Right cardiac atrium (tissue), 5 donors: ENCODE measurements at regions not wholly inside any gene's neighbourhood (a gene's known extent, or its start where the extent isn't known, plus 50 kb on each side); places are given as distances from the start of the nearest gene placed in this dataset.

Experiments used
- ATAC-seq, 2 donors: fragments of 200-7000 bp; cut with Tn5 transposase; one replicate each; pipeline versions ENCODE4 v1.8.0 to v1.9.1; 2020; ENCODE audit warnings: moderate library complexity in 2 of 2, mild to moderate bottlenecking in 1 of 2
- DNase-seq, 3 donors: peaks; one replicate each; pipeline ENCODE4 v3.0.0-alpha.2; 2020
- H3K27ac ChIP-seq: one replicate; pipeline ENCODE4 v1.5.1; 2013; ENCODE audit warnings: mild to moderate bottlenecking, low read length, control low read depth, moderate library complexity
- H3K27me3 ChIP-seq: one replicate; pipeline ENCODE4 v1.6.1; 2013; ENCODE audit not compliant: control insufficient read depth, insufficient read depth
- H3K4me1 ChIP-seq: one replicate; pipeline ENCODE4 v1.6.1; 2013; ENCODE audit warnings: low read length; ENCODE audit not compliant: control insufficient read depth, insufficient read depth
- H3K4me3 ChIP-seq: one replicate; pipeline ENCODE4 v1.5.1; 2013; ENCODE audit warnings: low read length, control low read depth
- H3K9me3 ChIP-seq: one replicate; pipeline ENCODE4 v1.6.1; 2013; ENCODE audit warnings: low read length; ENCODE audit not compliant: control insufficient read depth
- WGBS: extraction: QIAGEN DNeasy Blood & Tissue Kit; methylation state at CpG from one replicate; pipeline ENCODE4 v1.1.7; 2013; 5-methylcytosine and 5-hydroxymethylcytosine counted together
- intact Hi-C, 4 donors: fragments of 100-400 bp; cut with DNase I; formaldehyde crosslinking; loops; one replicate each; pipeline versions ENCODE4 v1.11.0 to v1.14.0; 2022 to 2023
- donor health status: healthy with polysubstance abuse.
- donor health status: DM: no; HTN: yes; CAD: no.
- donor health status: DM: no; HTN: no; CAD: no.
- donor health status: DM: no; HTN: yes; CAD: no; lungs with severe emphysema.
- donor health status: DM: yes; HTN: yes; CAD: no.

DNA sequence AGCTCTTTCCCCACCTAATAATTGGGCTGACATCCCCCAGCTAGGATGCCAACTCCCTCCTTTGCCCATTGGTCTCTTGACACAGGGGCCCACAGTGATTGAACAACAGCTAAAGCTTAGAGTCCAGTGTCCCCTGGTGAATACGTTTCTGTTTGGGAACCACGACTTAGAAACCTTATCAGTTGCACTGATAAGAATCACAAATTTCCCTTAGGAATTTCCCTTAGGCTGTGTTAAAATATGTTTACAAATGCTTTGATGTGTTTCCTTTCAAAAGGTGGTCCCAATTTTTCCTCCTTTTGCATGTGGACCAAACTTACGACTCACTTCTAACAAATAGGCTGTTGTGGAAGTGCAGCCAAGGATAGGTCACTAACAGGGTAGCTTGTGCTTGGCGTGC, 126.0 kb upstream of the INHBA start:
- WGBS = 60% methylated on average over 4 of the region's 4 CpGs
- no peaks in the 10 kb centered on the region for H3K9me3 ChIP-seq
- no peaks in the 10 kb centered on the region for H3K27me3 ChIP-seq
- DNase-seq = no peak
- no peak overlapping the region for H3K4me3 ChIP-seq
- no peaks in the 10 kb centered on the region for H3K4me1 ChIP-seq
- intact Hi-C loops = no loop called here
- ATAC-seq = no peak
- no peak overlapping the region for H3K27ac ChIP-seq

DNA sequence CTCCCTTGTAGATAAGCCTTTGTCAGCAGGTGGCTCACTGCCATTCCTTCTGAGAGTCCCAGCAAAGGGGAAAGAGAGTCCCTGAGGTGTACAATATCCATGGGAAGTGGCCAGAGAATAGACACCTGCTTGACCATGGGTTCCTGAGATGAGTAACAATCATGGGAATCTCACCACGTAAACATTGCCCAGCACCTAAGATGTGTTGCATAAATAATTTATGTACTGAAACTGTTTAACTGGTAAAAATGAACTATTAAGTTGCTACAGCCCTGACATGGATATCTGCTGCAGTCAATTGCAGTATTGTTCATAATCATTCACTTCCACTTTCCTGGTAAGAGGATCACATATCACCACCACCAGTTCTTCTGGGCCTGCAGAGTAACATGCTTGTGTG, 123.8 kb upstream of the INHBA start:
- Histone ChIP-seq H3K27me3 (no peaks in the 10 kb centered on the region), H3K27ac (no peak overlapping the region), H3K4me3 (no peak overlapping the region), H3K9me3 (no peaks in the 10 kb centered on the region), H3K4me1 (no peaks in the 10 kb centered on the region)
- intact Hi-C loops = no loop called here
- 93% methylated on average over 1 of the region's 1 CpG for WGBS
- no peak for ATAC-seq
- no peak for DNase-seq

GRCh38 chr7:41825927-41826480, 123.1 kb upstream of the INHBA start:
- no peak for ATAC-seq
- Histone ChIP-seq H3K4me1 (no peaks in the 10 kb centered on the region), H3K4me3 (no peak overlapping the region), H3K27me3 (no peaks in the 10 kb centered on the region), H3K9me3 (no peaks in the 10 kb centered on the region), H3K27ac (no peak overlapping the region)
- no peak for DNase-seq
- WGBS = 33% methylated on average over 4 of the region's 4 CpGs
- intact Hi-C loops = no loop called here

DNA sequence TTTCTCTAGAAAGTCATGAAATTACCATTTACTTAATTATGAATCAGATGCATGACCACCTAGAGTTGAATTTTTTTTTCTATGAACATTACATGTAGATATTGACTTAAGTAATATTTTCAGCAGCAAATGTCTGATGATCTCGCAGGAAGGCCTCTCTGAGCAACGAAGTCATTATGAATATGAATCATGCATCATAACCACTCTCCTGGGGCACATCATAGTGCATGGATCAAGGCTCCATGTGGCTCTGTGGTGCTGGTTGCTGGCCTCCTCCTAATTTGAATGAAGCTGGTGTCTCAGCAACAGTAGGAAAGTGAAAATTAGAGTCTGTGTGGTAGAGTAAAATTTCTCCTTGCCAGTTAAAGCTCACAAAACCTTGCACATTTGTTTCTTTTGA, 121.4 kb upstream of the INHBA start:
- H3K27me3 ChIP-seq = no peaks in the 10 kb centered on the region
- no peak overlapping the region for H3K27ac ChIP-seq
- H3K4me3 ChIP-seq = no peak overlapping the region
- no peaks in the 10 kb centered on the region for H3K9me3 ChIP-seq
- intact Hi-C loops = no loop called here
- ATAC-seq (no peak), DNase-seq (no peak)
- H3K4me1 ChIP-seq = no peaks in the 10 kb centered on the region
- WGBS = 52% methylated on average over 2 of the region's 2 CpGs

DNA sequence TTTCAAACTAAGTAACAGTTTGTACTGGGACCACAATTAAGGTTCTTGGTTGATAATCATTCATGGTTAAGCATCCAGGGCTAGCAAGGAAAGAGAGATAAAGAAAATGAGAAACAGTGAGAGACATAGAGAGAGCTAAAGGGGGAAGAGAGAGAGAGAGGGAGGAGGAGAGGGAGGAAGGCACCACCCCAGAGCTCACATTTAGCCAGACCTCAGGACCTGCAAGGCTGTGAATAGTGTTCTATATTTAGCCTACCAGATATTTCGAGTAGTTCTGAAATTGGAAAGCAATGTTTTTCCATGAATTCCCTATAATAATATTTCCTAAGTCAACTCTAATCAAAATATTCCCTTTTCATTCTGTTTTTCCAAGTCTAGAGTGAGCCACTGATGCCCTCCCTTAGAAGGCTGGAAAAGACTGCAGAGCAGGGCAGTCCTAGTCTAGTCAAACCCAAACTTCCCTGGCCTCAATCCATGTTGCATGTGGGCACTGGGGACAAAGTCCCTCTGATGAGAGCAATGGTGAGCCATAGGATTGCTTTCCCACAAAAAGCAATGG, 119.4 kb upstream of the INHBA start:
- 10% methylated on average over 1 of the region's 1 CpG for WGBS
- Histone ChIP-seq H3K27me3 (no peaks in the 10 kb centered on the region), H3K4me3 (no peak overlapping the region), H3K27ac (no peak overlapping the region), H3K9me3 (no peaks in the 10 kb centered on the region), H3K4me1 (no peaks in the 10 kb centered on the region)
- intact Hi-C loops = no loop called here
- DNase-seq (no peak), ATAC-seq (no peak)

GRCh38 chr7:41821521-41822213, 118.8 kb upstream of the INHBA start:
- ATAC-seq (no peak), DNase-seq (no peak)
- 61% methylated on average over 3 of the region's 3 CpGs for WGBS
- H3K4me1 ChIP-seq = no peaks in the 10 kb centered on the region
- H3K27ac ChIP-seq = no peak overlapping the region
- intact Hi-C loops = no loop called here
- no peaks in the 10 kb centered on the region for H3K9me3 ChIP-seq
- H3K4me3 ChIP-seq = no peak overlapping the region
- no peaks in the 10 kb centered on the region for H3K27me3 ChIP-seq

DNA sequence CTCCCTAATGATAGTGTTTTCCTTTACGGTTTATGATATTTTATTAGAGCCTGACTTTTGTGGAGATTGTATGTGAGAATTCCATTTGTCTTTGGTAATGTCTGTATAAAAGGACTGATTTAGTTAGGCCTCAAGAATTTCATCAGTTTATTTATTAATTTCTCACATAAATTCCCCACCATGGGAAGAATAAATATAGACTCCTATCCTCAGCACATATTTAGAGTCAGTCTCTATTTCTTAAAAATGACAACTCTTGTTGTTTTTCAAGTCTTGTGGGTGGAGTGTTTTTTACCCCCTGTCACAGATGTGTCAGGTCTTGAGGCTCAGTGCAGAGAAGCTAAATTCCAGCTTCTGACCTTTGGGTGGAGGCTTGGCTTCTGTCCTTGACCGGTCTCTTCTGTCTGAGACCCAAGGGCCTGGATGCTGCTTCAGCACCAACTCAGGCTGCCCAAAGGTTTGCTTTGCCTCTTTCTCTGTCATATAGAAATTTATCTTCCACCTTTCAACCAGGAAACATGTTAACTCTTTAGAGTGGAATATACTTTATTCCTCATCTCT, 117.3 kb upstream of the INHBA start:
- no peak overlapping the region for H3K27ac ChIP-seq
- no peaks in the 10 kb centered on the region for H3K9me3 ChIP-seq
- no peak for DNase-seq
- H3K4me3 ChIP-seq = no peak overlapping the region
- H3K4me1 ChIP-seq = no peaks in the 10 kb centered on the region
- no peak for ATAC-seq
- WGBS = 80% methylated on average over 2 of the region's 2 CpGs
- intact Hi-C loops = no loop called here
- no peaks in the 10 kb centered on the region for H3K27me3 ChIP-seq

- no peak overlapping the region for H3K27ac ChIP-seq
- intact Hi-C loops = no loop called here
- H3K4me3 ChIP-seq = no peak overlapping the region
- no peaks in the 10 kb centered on the region for H3K4me1 ChIP-seq
- no peak for DNase-seq
- no peaks in the 10 kb centered on the region for H3K9me3 ChIP-seq
- WGBS = 91% methylated on average over 1 of the region's 1 CpG
- H3K27me3 ChIP-seq = no peaks in the 10 kb centered on the region
- no peak for ATAC-seq
Measured at GRCh38 chr7:41819645-41820044, 116.8 kb upstream of the INHBA start.

- WGBS = 65% methylated on average over 1 of the region's 1 CpG
- intact Hi-C loops = no loop called here
- no peaks in the 10 kb centered on the region for H3K9me3 ChIP-seq
- H3K4me3 ChIP-seq = no peak overlapping the region
- H3K4me1 ChIP-seq = no peaks in the 10 kb centered on the region
- H3K27me3 ChIP-seq = no peaks in the 10 kb centered on the region
- DNase-seq (no peak), ATAC-seq (no peak)
- no peak overlapping the region for H3K27ac ChIP-seq
Measured at GRCh38 chr7:41818765-41819398, 116.0 kb upstream of the INHBA start.

DNA sequence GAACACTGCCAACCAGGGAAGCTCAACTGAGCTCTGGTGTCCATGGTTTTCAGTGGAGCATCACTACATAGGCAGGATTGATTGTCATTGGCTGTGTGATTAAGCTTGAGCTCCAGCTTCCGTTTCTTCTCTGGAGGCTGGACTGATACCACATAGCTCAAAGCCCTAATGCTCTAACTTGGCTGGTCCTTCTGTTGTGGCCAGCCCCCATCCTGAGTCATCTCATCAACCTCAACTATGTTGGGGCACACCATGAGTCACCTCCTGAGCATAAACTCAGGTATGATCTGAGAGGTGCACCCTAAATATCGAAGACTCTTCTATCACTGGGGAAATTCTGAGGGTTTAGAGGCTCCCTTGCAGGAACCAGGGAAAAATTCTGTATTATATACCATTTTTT, 114.5 kb upstream of the INHBA start:
- H3K27me3 ChIP-seq = no peaks in the 10 kb centered on the region
- DNase-seq (no peak), ATAC-seq (no peak)
- intact Hi-C loops = no loop called here
- WGBS = 78% methylated on average over 2 of the region's 2 CpGs
- no peaks in the 10 kb centered on the region for H3K4me1 ChIP-seq
- no peaks in the 10 kb centered on the region for H3K9me3 ChIP-seq
- H3K27ac ChIP-seq = no peak overlapping the region
- H3K4me3 ChIP-seq = no peak overlapping the region

- 54% methylated on average over 4 of the region's 4 CpGs for WGBS
- Histone ChIP-seq H3K9me3 (no peaks in the 10 kb centered on the region), H3K27ac (no peak overlapping the region), H3K4me3 (no peak overlapping the region), H3K27me3 (no peaks in the 10 kb centered on the region), H3K4me1 (no peaks in the 10 kb centered on the region)
- ATAC-seq (no peak), DNase-seq (no peak)
- intact Hi-C loops = no loop called here
Measured at GRCh38 chr7:41816111-41816510, 113.2 kb upstream of the INHBA start.
